ENCODE measurements at regions not wholly inside any gene's neighbourhood (a gene's known extent, or its start where the extent isn't known, plus 50 kb on each side); places are given as distances from the start of the nearest gene placed in this dataset.
"Not testable (repeated sequence)": the region's sequence is repeated elsewhere in the genome, so short reads cannot be mapped to it uniquely, and the experiment has no call there.

DNA sequence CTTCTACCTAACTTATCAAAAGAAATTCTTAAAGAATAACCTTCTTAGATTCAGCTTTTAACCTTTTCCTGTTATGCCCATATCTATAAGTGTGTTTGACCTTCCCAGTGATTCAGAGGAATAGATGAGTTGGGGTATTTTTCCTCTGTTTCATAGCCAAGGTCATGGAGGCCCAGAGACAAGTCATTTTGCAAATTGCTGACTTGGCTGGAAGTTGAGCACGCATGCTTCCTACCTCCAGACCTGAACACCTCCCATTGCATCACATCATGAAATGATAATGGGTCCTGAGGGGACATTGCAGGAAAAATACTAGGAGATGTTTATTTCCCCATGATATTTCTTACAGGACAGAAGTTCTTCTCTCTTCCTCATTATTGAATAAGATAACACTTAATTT is 158.6 kb upstream of the LMCD1 start:
- in situ Hi-C loops (cut with HindIII; ENCODE audit: low pct_unique_long_range_greater_than_20kb, low sequenced_read_pairs), result no loop called here
- DNase-seq (ENCODE audit: low read depth), result no peak

DNA sequence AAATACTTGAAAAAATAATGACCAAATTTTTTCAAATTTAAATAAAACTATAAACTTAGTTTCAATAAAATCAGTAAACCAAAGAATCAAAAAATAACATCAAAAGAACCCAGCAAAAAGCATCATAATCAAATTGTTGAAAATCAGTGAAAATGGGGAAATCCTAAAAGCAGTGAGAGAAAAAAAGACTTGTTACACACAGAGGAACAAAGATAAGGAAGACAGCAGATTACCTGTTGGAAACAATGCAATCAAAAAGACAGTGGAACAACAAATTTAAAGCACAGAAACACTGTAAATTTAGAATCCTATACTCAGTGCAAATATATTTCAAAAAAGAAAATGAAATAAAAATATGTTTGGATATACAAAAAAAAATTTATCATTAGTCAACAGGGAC is 156.2 kb upstream of the LMCD1 start:
- in situ Hi-C loops (cut with HindIII; ENCODE audit: low pct_unique_long_range_greater_than_20kb, low sequenced_read_pairs), result no loop called here
- DNase-seq (ENCODE audit: low read depth), result no peak

GRCh38 chr3:8348076-8348475 is 153.5 kb upstream of the LMCD1 start:
- in situ Hi-C loops (cut with HindIII; ENCODE audit: low pct_unique_long_range_greater_than_20kb, low sequenced_read_pairs), result no loop called here
- DNase-seq (ENCODE audit: low read depth), result no peak

- DNase-seq (ENCODE audit: low read depth), result no peak
- in situ Hi-C loops (cut with HindIII; ENCODE audit: low pct_unique_long_range_greater_than_20kb, low sequenced_read_pairs), result no loop called here
These were observed 149.1 kb upstream of the LMCD1 start for GRCh38 chr3:8352475-8352874.

- in situ Hi-C loops (cut with HindIII; ENCODE audit: low pct_unique_long_range_greater_than_20kb, low sequenced_read_pairs), result no loop called here
- no peak for DNase-seq (ENCODE audit: low read depth)
These were observed 148.3 kb upstream of the LMCD1 start for GRCh38 chr3:8353364-8353763.

DNA sequence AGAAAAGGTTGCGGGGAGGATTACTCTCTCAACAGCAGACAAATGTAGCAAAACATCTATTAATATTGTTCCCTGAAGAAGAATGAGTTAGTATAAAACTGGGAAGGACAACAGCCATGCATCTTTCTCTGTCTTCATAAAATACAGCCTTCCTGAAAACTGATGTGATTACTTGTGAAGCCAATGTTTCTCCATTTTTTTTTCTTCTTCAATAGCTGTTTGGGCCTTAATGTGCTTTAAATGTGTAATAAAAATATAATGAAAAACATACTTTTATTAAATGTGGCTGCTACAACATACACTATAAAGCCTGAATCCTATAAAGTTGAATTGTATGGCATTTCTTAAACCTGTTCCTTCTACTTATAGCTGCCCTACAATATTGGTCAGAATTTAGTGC is 146.3 kb upstream of the LMCD1 start:
- in situ Hi-C loops (cut with HindIII; ENCODE audit: low pct_unique_long_range_greater_than_20kb, low sequenced_read_pairs), result no loop called here
- no peak for DNase-seq (ENCODE audit: low read depth)

DNA sequence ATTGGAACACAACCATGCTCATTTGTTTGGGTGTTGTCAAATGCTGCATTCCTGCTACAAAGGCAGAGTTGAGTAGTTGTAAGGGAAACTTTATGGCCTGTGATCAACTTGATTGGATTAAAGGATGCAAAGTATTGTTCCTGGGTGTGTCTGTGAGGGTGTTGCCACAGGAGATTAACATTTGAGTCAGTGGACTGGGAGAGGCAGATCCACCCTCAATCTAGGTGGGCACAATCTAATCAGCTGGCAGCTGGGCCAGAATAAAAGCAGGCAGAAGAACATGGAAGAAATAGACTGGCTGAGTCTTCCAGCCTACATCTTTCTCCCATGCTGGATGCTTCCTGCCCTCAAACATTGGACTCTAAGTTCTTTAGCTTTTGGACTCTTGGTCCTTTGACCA is 145.6 kb upstream of the LMCD1 start:
- in situ Hi-C loops (cut with HindIII; ENCODE audit: low pct_unique_long_range_greater_than_20kb, low sequenced_read_pairs); DNase-seq (ENCODE audit: low read depth): not testable (repeated sequence)

DNA sequence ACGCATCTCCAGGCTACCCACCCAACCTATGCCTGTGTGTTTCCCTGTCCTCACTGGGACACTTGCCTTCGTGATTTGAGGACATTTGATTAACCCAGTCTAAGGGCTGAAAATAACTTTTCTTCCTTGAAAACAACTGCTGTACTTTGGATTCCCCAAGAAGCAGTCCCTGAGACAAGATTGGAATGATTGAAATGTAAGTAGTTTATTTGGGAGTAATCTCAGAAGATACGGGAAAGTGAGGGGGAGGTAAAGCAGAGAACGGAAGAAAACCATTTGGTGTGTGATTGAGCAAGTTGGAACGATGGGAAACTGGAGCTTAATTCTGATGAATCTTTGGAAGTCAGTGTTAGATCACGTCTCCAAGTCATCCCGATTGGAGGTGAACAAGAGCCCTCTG is 143.8 kb upstream of the LMCD1 start:
- in situ Hi-C loops (cut with HindIII; ENCODE audit: low pct_unique_long_range_greater_than_20kb, low sequenced_read_pairs), result no loop called here
- no peak for DNase-seq (ENCODE audit: low read depth)

DNA sequence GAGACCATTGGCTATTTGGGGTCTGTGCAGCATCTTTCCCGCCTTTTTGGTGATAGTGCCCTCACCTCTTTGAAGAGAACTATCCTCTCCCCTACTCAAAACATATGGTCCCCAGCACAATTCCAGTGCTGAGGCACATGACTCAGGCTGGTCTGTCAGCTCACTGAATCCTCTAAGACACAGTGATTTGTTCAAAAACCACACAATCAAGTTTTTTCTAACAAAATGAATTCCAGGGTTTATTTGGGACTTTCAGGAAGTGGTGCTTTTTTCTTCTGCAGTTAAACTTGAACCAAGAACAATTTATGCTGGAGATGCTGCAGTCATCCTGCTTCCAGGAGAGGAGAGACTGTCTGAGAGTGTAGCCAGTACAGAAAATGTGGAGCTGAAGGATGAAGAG is 142.5 kb upstream of the LMCD1 start:
- DNase-seq (ENCODE audit: low read depth), result no peak
- in situ Hi-C loops (cut with HindIII; ENCODE audit: low pct_unique_long_range_greater_than_20kb, low sequenced_read_pairs), result no loop called here

DNA sequence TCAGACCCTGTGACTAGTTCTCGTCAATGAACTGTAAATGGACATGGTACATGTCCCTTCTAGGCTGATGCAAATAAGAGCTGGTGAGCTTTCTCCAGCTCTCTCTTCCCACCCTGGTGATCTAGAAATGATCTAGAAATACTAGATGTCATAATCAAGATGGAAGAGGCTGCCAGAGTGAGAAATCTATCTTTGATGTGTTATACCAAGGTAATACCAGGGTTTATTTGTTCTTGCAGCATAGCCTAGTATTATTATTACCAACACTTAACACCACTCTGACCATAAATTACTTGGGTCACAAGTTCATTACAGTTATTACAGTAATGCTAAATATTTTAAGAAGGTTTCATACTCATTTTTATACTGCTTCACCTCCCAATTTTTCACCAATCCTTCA is 138.4 kb upstream of the LMCD1 start:
- DNase-seq (ENCODE audit: low read depth), result no peak
- in situ Hi-C loops (cut with HindIII; ENCODE audit: low pct_unique_long_range_greater_than_20kb, low sequenced_read_pairs), result no loop called here

DNA sequence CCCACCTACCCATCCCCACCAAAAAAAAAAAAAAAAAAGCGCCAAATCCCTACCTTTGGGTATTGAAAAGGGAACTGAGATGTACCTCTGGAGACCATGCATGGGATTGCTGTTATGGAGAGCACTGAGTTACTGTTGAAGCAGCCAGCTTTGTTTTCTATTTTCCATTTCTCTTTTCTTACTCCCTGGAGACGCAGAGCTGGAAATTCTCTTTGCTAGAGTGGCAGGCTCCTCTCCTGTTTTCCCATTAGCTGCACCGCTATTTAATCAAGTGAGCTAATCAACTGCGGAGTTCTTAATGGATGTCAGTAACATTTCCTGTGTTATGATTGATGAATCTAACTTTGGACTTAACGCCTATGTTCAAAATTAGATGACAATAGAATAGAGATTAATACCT is 136.1 kb upstream of the LMCD1 start:
- no peak for DNase-seq (ENCODE audit: low read depth)
- in situ Hi-C loops (cut with HindIII; ENCODE audit: low pct_unique_long_range_greater_than_20kb, low sequenced_read_pairs), result no loop called here

DNA sequence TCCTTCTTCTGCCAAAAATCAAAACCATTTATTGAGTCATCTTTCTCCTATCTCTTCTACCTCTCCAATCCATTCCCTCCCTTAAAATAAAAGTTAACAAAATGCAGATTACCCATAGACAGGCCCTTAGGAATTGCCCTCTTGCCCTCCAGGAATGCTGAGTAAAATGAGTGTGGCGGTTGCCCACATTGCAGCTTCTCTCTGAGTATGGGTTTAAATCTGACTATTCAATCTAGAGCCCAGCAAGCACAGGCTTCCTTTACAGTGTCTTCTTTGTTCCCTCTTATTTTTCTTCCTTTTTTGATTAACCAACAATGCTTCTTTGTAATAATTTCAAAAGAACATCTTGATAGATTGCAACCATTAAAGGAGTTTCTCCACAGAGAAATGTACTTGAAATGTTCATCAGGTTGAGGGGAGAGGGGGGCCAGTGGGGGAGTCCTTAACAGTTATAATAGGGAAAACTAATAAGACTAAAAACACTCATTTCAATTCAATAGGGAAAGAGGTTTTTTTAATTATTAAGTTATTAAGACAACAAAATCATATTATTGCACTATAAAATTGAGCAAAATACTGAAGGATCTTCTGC is 135.3 kb upstream of the LMCD1 start:
- no peak for DNase-seq (ENCODE audit: low read depth)
- in situ Hi-C loops (cut with HindIII; ENCODE audit: low pct_unique_long_range_greater_than_20kb, low sequenced_read_pairs), result no loop called here

DNA sequence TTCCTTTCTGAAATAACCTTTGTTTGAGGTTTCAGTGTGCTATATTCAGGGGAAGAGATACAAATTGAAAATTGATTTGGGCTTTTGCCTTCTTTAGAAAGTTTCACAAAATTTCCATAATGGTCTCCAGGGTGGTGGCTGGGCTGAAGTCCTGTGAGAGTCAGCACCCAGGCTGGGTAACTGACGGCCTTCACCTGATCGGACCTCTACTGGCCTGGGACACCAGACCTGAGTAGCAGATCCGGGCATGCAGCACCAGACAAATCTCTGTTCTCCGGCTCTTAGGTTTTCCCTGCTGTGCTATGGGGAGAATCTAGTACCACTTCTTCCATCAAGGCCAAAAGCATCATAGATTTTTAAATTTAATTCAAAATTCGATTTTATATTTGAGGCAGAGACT is 133.0 kb upstream of the LMCD1 start:
- in situ Hi-C loops (cut with HindIII; ENCODE audit: low pct_unique_long_range_greater_than_20kb, low sequenced_read_pairs), result no loop called here
- no peak for DNase-seq (ENCODE audit: low read depth)

DNA sequence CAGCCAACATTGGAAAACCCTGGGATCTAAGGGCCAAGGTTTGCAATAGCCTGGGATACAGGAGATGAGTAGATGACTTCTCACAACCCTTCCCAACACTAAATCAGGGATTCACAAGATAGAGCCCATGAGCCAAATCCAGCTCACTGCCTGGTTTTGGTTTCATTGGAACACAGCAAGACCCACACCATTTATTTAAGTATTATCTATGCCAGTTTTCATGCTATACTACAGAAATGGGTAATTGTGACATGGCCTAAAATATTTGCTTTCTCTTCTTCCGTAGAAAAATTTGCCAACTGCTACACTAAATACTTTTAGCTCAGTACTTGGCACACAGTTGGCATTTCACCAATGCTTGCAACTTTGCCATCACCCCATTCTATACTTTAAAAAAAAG is 132.0 kb upstream of the LMCD1 start:
- no peak for DNase-seq (ENCODE audit: low read depth)
- in situ Hi-C loops (cut with HindIII; ENCODE audit: low pct_unique_long_range_greater_than_20kb, low sequenced_read_pairs), result no loop called here

- in situ Hi-C loops (cut with HindIII; ENCODE audit: low pct_unique_long_range_greater_than_20kb, low sequenced_read_pairs), result no loop called here
- DNase-seq (ENCODE audit: low read depth), result peak; percentile 1
These were observed 130.5 kb upstream of the LMCD1 start for GRCh38 chr3:8371085-8371551.

GRCh38 chr3:8371960-8372463 is 129.6 kb upstream of the LMCD1 start:
- in situ Hi-C loops (cut with HindIII; ENCODE audit: low pct_unique_long_range_greater_than_20kb, low sequenced_read_pairs), result no loop called here
- DNase-seq (ENCODE audit: low read depth), result no peak

GRCh38 chr3:8380904-8381704 is 120.5 kb upstream of the LMCD1 start:
- in situ Hi-C loops (cut with HindIII; ENCODE audit: low pct_unique_long_range_greater_than_20kb, low sequenced_read_pairs), result no loop called here
- DNase-seq (ENCODE audit: low read depth), result no peak

- in situ Hi-C loops (cut with HindIII; ENCODE audit: low pct_unique_long_range_greater_than_20kb, low sequenced_read_pairs), result no loop called here
- DNase-seq (ENCODE audit: low read depth), result peak; percentile 5
These were observed 115.6 kb upstream of the LMCD1 start for GRCh38 chr3:8385848-8386620.

DNA sequence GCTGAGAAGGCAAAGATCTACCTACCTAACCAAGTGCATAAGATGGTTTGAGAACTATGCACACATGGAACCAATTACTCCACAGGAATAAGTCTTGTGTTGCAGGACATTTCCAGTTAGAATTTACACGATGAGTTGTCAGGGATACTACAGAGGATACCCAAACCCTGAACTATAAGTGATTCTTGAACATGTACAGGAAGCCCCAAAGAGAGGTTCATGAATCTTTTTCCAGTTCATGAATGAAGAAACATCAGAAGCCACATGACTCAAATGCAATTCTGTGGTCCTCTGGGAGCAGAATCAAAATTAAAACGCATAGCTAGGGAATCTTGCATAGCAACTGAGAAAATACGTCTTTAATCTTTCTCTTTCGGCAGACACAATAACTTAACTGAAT is 114.1 kb upstream of the LMCD1 start:
- no peak for DNase-seq (ENCODE audit: low read depth)
- in situ Hi-C loops (cut with HindIII; ENCODE audit: low pct_unique_long_range_greater_than_20kb, low sequenced_read_pairs), result no loop called here

Data from Caki2 (cell line).